H9 (cell line): ENCODE measurements at regions not wholly inside any gene's neighbourhood (a gene's known extent, or its start where the extent isn't known, plus 50 kb on each side); places are given as distances from the start of the nearest gene placed in this dataset.

Experiments
- DNase-seq: peaks from one replicate; pipeline ENCODE4 v3.0.0-alpha.2; 2017
- H2AFZ ChIP-seq: one replicate; pipeline ENCODE4 v1.6.1; 2013; ENCODE audit warnings: mild to moderate bottlenecking, low read length, control low read depth, moderate library complexity
- H2AK5ac ChIP-seq: 2 replicates; pipeline ENCODE4 v1.6.1; 2013; ENCODE audit warnings: low read length, control low read depth, mixed read lengths; ENCODE audit not compliant: insufficient read length
- H2BK120ac ChIP-seq: one replicate; pipeline ENCODE4 v1.6.1; 2013; ENCODE audit warnings: low read depth, mild to moderate bottlenecking, low read length, control low read depth, inconsistent platforms; ENCODE audit not compliant: poor library complexity, severe bottlenecking
- H2BK12ac ChIP-seq: 2 replicates; pipeline ENCODE4 v1.6.1; 2013; ENCODE audit warnings: low read length, control low read depth, mixed read lengths, low read depth; ENCODE audit not compliant: insufficient read length
- H2BK15ac ChIP-seq: 2 replicates; pipeline ENCODE4 v1.6.1; 2013; ENCODE audit warnings: low read depth, low read length, control low read depth
- H2BK20ac ChIP-seq: one replicate; pipeline ENCODE4 v1.6.1; 2013; ENCODE audit warnings: low read depth, mild to moderate bottlenecking, low read length, control low read depth, inconsistent platforms; ENCODE audit not compliant: poor library complexity, severe bottlenecking
- H2BK5ac ChIP-seq: 2 replicates; pipeline ENCODE4 v1.6.1; 2013; ENCODE audit warnings: low read length, control low read depth, mixed read lengths; ENCODE audit not compliant: insufficient read length
- H3K14ac ChIP-seq: 2 replicates; pipeline ENCODE4 v1.6.1; 2013; ENCODE audit warnings: low read length, control low read depth; ENCODE audit not compliant: insufficient read depth
- H3K18ac ChIP-seq: 2 replicates; pipeline ENCODE4 v1.6.1; 2013; ENCODE audit warnings: low read depth, mild to moderate bottlenecking, mixed read lengths, low read length, control low read depth; ENCODE audit not compliant: insufficient read length
- H3K23ac ChIP-seq: 2 replicates; pipeline ENCODE4 v1.6.1; 2013; ENCODE audit warnings: low read length, control low read depth, mixed read lengths, low read depth; ENCODE audit not compliant: insufficient read length
- H3K23me2 ChIP-seq: 2 replicates; pipeline ENCODE4 v1.6.1; 2013; ENCODE audit warnings: low read depth, mild to moderate bottlenecking, mixed read lengths, low read length, control low read depth; ENCODE audit not compliant: insufficient read length, poor library complexity, severe bottlenecking
- H3K27ac ChIP-seq: 2 replicates; pipeline ENCODE4 v1.5.1; 2013; ENCODE audit warnings: low read length, control low read depth, mixed read lengths, low read depth; ENCODE audit not compliant: insufficient read length
- H3K27me3 ChIP-seq: 2 replicates; pipeline ENCODE4 v1.6.1; 2013; ENCODE audit warnings: low read length, control low read depth, inconsistent platforms; ENCODE audit not compliant: insufficient read depth
- H3K4ac ChIP-seq: 2 replicates; pipeline ENCODE4 v1.6.1; 2013; ENCODE audit warnings: low read depth, mild to moderate bottlenecking, control low read depth, inconsistent platforms, low read length, moderate library complexity
- H3K4me1 ChIP-seq: 2 replicates; pipeline ENCODE4 v1.6.1; 2013; ENCODE audit warnings: low read length, control low read depth, inconsistent platforms; ENCODE audit not compliant: insufficient read depth
- H3K4me2 ChIP-seq: 2 replicates; pipeline ENCODE4 v1.6.1; 2013; ENCODE audit warnings: low read length, control low read depth, mixed read lengths; ENCODE audit not compliant: insufficient read length, insufficient read depth
- H3K56ac ChIP-seq: 2 replicates; pipeline ENCODE4 v1.6.1; 2013; ENCODE audit warnings: low read depth, mild to moderate bottlenecking, mixed read lengths, low read length, control low read depth; ENCODE audit not compliant: insufficient read length
- H3K79me1 ChIP-seq: 2 replicates; pipeline ENCODE4 v1.6.1; 2013; ENCODE audit warnings: low read depth, mild to moderate bottlenecking, moderate library complexity, low read length, control low read depth, inconsistent platforms; ENCODE audit not compliant: insufficient read depth, poor library complexity, severe bottlenecking
- H3K79me2 ChIP-seq: 2 replicates; pipeline ENCODE4 v1.6.1; 2013; ENCODE audit warnings: low read length, control low read depth, inconsistent platforms; ENCODE audit not compliant: insufficient read depth
- H3K9ac ChIP-seq: 2 replicates; pipeline ENCODE4 v1.6.1; 2013; ENCODE audit warnings: low read length, control low read depth, mixed read lengths; ENCODE audit not compliant: insufficient read length; ENCODE audit errors: extremely low read depth
- H3K9me3 ChIP-seq: one replicate; pipeline ENCODE4 v1.6.1; 2013; ENCODE audit warnings: low read depth, low read length, inconsistent platforms; ENCODE audit not compliant: control insufficient read depth
- H3T11ph ChIP-seq: one replicate; pipeline ENCODE4 v1.6.1; 2013; ENCODE audit warnings: mild to moderate bottlenecking, low read length, control low read depth, inconsistent platforms
- H4K20me1 ChIP-seq: one replicate; pipeline ENCODE4 v1.6.1; 2013; ENCODE audit not compliant: control insufficient read depth, insufficient read length, insufficient read depth
- H4K5ac ChIP-seq: 2 replicates; pipeline ENCODE4 v1.6.1; 2013; ENCODE audit warnings: low read depth, mild to moderate bottlenecking, mixed read lengths, low read length, control low read depth; ENCODE audit not compliant: insufficient read length
- H4K8ac ChIP-seq: replicated peaks from 2 replicates; pipeline ENCODE4 v1.6.1; 2013; ENCODE audit warnings: low read length, control low read depth, mixed read lengths, low read depth; ENCODE audit not compliant: insufficient read length
- H4K91ac ChIP-seq: 2 replicates; pipeline ENCODE4 v1.6.1; 2013; ENCODE audit warnings: low read depth, mild to moderate bottlenecking, moderate library complexity, mixed read lengths, low read length, control low read depth; ENCODE audit not compliant: insufficient read length
- H3K27ac Mint-ChIP-seq, 3 experiments: 2 replicates in 2 of 3; 3 replicates in 1 of 3; pipeline ENCODE4 v1.8.0; 2020 to 2021; ENCODE audit warnings: mixed read lengths in 3 of 3, mild to moderate bottlenecking in 1 of 3, moderate library complexity in 1 of 3
- H3K27me3 Mint-ChIP-seq: 2 replicates; pipeline ENCODE4 v1.8.0; 2021; ENCODE audit warnings: low read depth, mild to moderate bottlenecking, moderate library complexity, mixed read lengths
- H3K36me3 Mint-ChIP-seq, 3 experiments: 2 replicates in 2 of 3; 3 replicates in 1 of 3; pipeline ENCODE4 v1.8.0; 2020 to 2021; ENCODE audit warnings: low read depth in 3 of 3, mixed read lengths in 3 of 3; ENCODE audit not compliant: insufficient read depth in 1 of 3
- H3K4me1 Mint-ChIP-seq, 2 experiments: 2 replicates each; pipeline ENCODE4 v1.8.0; 2020; ENCODE audit warnings: mixed read lengths in 2 of 2
- H3K4me3 Mint-ChIP-seq, 2 experiments: 2 replicates in 1 of 2; 3 replicates in 1 of 2; pipeline ENCODE4 v1.8.0; 2020 to 2021; ENCODE audit warnings: mild to moderate bottlenecking in 2 of 2, mixed read lengths in 2 of 2, moderate library complexity in 1 of 2
- H3K9me3 Mint-ChIP-seq, 2 experiments: 2 replicates in 1 of 2; 3 replicates in 1 of 2; pipeline ENCODE4 v1.8.0; 2020; ENCODE audit warnings: mild to moderate bottlenecking in 2 of 2, mixed read lengths in 2 of 2, moderate library complexity in 1 of 2
- WGBS: extraction: QIAGEN DNeasy Blood & Tissue Kit; methylation state at CpG from one replicate; pipeline ENCODE4 v1.1.7; 2013; ENCODE audit warnings: missing lambda C conversion rate, low lambda C conversion rate, mixed read lengths; ENCODE audit not compliant: insufficient read length; ENCODE audit errors: extremely low coverage; 5-methylcytosine and 5-hydroxymethylcytosine counted together
- TF ChIP-seq, protein P1 (sequence below): fragments of 200-600 bp; sonication (generic); conservative IDR thresholded peaks from 3 replicates; pipeline ENCODE4 v1.8.0; 2021; ENCODE audit warnings: antibody characterized with exemption, mild to moderate bottlenecking

DNA sequence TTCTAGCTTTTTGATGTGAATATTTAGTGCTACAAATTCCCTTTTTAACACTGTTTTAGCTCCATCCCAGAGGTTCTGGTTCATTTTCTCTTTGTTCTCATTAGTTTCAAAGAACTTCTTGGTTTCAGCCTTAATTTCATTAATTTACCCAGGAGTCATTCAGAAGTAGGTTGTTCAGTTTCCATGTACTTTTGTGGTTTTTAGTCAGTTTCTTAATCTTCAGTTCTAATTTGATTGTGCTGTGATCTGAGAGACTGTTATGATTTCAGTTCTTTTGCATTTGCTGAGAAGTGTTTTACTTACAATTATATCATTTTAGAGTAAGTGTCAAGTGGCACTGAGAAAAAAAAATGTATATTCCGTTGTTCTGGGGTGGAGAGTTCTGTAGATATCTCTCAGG is 240.1 kb upstream of the RASA1 start:
- no peaks in the 10 kb centered on the region for H3K23me2 ChIP-seq
- H2BK20ac ChIP-seq: no peak overlapping the region
- TF ChIP-seq, protein P1, sequence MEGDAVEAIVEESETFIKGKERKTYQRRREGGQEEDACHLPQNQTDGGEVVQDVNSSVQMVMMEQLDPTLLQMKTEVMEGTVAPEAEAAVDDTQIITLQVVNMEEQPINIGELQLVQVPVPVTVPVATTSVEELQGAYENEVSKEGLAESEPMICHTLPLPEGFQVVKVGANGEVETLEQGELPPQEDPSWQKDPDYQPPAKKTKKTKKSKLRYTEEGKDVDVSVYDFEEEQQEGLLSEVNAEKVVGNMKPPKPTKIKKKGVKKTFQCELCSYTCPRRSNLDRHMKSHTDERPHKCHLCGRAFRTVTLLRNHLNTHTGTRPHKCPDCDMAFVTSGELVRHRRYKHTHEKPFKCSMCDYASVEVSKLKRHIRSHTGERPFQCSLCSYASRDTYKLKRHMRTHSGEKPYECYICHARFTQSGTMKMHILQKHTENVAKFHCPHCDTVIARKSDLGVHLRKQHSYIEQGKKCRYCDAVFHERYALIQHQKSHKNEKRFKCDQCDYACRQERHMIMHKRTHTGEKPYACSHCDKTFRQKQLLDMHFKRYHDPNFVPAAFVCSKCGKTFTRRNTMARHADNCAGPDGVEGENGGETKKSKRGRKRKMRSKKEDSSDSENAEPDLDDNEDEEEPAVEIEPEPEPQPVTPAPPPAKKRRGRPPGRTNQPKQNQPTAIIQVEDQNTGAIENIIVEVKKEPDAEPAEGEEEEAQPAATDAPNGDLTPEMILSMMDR: no peak
- no peak overlapping the region for H4K8ac ChIP-seq
- H3K23ac ChIP-seq: no peak overlapping the region
- H3K27ac ChIP-seq: no peak overlapping the region
- WGBS: no CpG with 5 or more reads among the region's 1 CpG
- Mint-ChIP-seq H3K27ac (no peak overlapping the region), H3K9me3 (peaks cover 3 to 4% of the 10 kb centered on the region in 2 experiments; a peak in 2 of 5 replicates), H3K4me1 (peaks cover 12 to 14% of the 10 kb centered on the region in 2 experiments), H3K4me3 (no peak overlapping the region), H3K36me3 (peaks cover 0 to 5% (median 0%) of the 10 kb centered on the region in 3 experiments; a peak in 2 of 7 replicates), H3K27me3 (no peaks in the 10 kb centered on the region)
- H3K79me2 ChIP-seq: no peaks in the 10 kb centered on the region
- H2AFZ ChIP-seq: no peak overlapping the region
- no peak overlapping the region for H3K18ac ChIP-seq
- no peak overlapping the region for H2BK15ac ChIP-seq
- no peak overlapping the region for H2BK5ac ChIP-seq
- no peak overlapping the region for H3K9ac ChIP-seq
- H4K5ac ChIP-seq: no peak overlapping the region
- H3K56ac ChIP-seq: no peak overlapping the region
- H3K27me3 ChIP-seq: no peaks in the 10 kb centered on the region
- H3K4me1 ChIP-seq: no peaks in the 10 kb centered on the region
- no peak overlapping the region for H3K14ac ChIP-seq
- H4K20me1 ChIP-seq: no peaks in the 10 kb centered on the region
- DNase-seq: no peak
- H3K4ac ChIP-seq: no peak overlapping the region
- H3K4me2 ChIP-seq: no peak overlapping the region
- no peaks in the 10 kb centered on the region for H3K9me3 ChIP-seq
- no peaks in the 10 kb centered on the region for H3K79me1 ChIP-seq
- no peak overlapping the region for H3T11ph ChIP-seq
- H4K91ac ChIP-seq: no peak overlapping the region
- no peak overlapping the region for H2AK5ac ChIP-seq
- H2BK12ac ChIP-seq: no peak overlapping the region
- H2BK120ac ChIP-seq: no peak overlapping the region
